H1 (cell line): ENCODE measurements at regions not wholly inside any gene's neighbourhood (a gene's known extent, or its start where the extent isn't known, plus 50 kb on each side); places are given as distances from the start of the nearest gene placed in this dataset.

ENCODE experiments used
- ASH2L ChIP-seq: fragments of 200-600, 300-600 bp; sonication (generic); IDR thresholded peaks from one replicate; pipeline ENCODE4 v1.7.1; 2017; ENCODE audit warnings: low read length
- BACH1 ChIP-seq: IDR thresholded peaks from 2 replicates; pipeline ENCODE4 v1.6.1; 2012; ENCODE audit warnings: low read length, improper control_type of control experiment
- BRCA1 ChIP-seq: IDR thresholded peaks from 2 replicates; pipeline ENCODE4 v1.6.1; 2012; ENCODE audit warnings: low read depth, low read length, improper control_type of control experiment
- CBX5 ChIP-seq: fragments of 300-800, 300-1000 bp; sonication (generic); IDR thresholded peaks from 2 replicates; pipeline ENCODE4 v1.7.1; 2016; ENCODE audit warnings: antibody characterized with exemption, low read length, low read depth
- CEBPB ChIP-seq: IDR thresholded peaks from 2 replicates; pipeline ENCODE4 v1.6.1; 2012; ENCODE audit warnings: low read depth, low read length
- CREB1 ChIP-seq: IDR thresholded peaks from 2 replicates; pipeline ENCODE4 v1.6.1; 2012; ENCODE audit warnings: inconsistent platforms
- CTBP2 ChIP-seq: IDR thresholded peaks from 2 replicates; pipeline ENCODE4 v1.7.0; 2011; ENCODE audit warnings: borderline replicate concordance, mild to moderate bottlenecking, moderate library complexity, mixed read lengths, low read length; ENCODE audit not compliant: insufficient read depth, insufficient read length
- EGR1 ChIP-seq: IDR thresholded peaks from 2 replicates; pipeline ENCODE4 v1.6.1; 2011; ENCODE audit warnings: low read depth, low read length, borderline replicate concordance
- GTF2F1 ChIP-seq: IDR thresholded peaks from 2 replicates; pipeline ENCODE4 v1.6.1; 2012; ENCODE audit warnings: low read depth, low read length, improper control_type of control experiment, borderline replicate concordance
- HDAC6 ChIP-seq: IDR thresholded peaks from one replicate; pipeline ENCODE4 v1.7.1; 2012; ENCODE audit warnings: low read depth, mild to moderate bottlenecking, inconsistent platforms, low read length, moderate library complexity
- NANOG ChIP-seq: IDR thresholded peaks from 2 replicates; pipeline ENCODE4 v1.6.1; 2011; ENCODE audit warnings: low read length, low read depth, mild to moderate bottlenecking, inconsistent platforms; ENCODE audit not compliant: insufficient read depth, poor library complexity, severe bottlenecking
- RNF2 ChIP-seq: fragments of 200-900, 300-1000 bp; sonication (generic); IDR thresholded peaks from 2 replicates; pipeline ENCODE4 v1.7.1; 2016; ENCODE audit warnings: borderline replicate concordance, low read depth, mild to moderate bottlenecking, antibody characterized with exemption, low read length; ENCODE audit not compliant: poor library complexity, severe bottlenecking; ENCODE audit errors: missing control alignments
- SIN3A ChIP-seq, 2 experiments: IDR thresholded peaks in 1 of 2; conservative IDR thresholded peaks in 1 of 2; 2 replicates each; pipeline ENCODE4 v1.6.1; 2011 to 2012; ENCODE audit warnings: low read length in 2 of 2, improper control_type of control experiment in 1 of 2, low read depth in 1 of 2, mild to moderate bottlenecking in 1 of 2
- SP2 ChIP-seq: IDR thresholded peaks from 2 replicates; pipeline ENCODE4 v1.6.1; 2012; ENCODE audit warnings: mild to moderate bottlenecking, low read length, inconsistent platforms
- SRF ChIP-seq: IDR thresholded peaks from 2 replicates; pipeline ENCODE4 v1.6.1; 2011; ENCODE audit warnings: mild to moderate bottlenecking, low read depth, low read length, moderate library complexity
- SUZ12 ChIP-seq: fragments of 200-600 bp; sonication (generic); IDR thresholded peaks from 2 replicates; pipeline ENCODE4 v1.6.1; 2012; ENCODE audit warnings: mild to moderate bottlenecking, inconsistent platforms, low read length, moderate library complexity, mixed read lengths
- TAF7 ChIP-seq: optimal IDR thresholded peaks from 2 replicates; pipeline ENCODE3; 2011; ENCODE audit warnings: low read depth, mild to moderate bottlenecking, inconsistent platforms, low read length, moderate library complexity, borderline replicate concordance
- TCF12 ChIP-seq: IDR thresholded peaks from 2 replicates; pipeline ENCODE4 v1.6.1; 2011; ENCODE audit warnings: low read depth, mild to moderate bottlenecking, low read length

GRCh38 chr14:39673734-39674133 is 241.5 kb upstream of the FBXO33 start (continued):
- no peak for TF ChIP-seq SP2
- no peak for TF ChIP-seq SRF
- TF ChIP-seq CTBP2: no peak
- no peak for TF ChIP-seq HDAC6
- TF ChIP-seq TCF12: no peak
- no peak for TF ChIP-seq BRCA1
- TF ChIP-seq SUZ12: no peak
- no peak for TF ChIP-seq EGR1
- TF ChIP-seq CREB1: no peak
- TF ChIP-seq GTF2F1: no peak
- TF ChIP-seq NANOG: peak; percentile 79
- no peak for TF ChIP-seq RNF2
- TF ChIP-seq ASH2L: no peak
- no peak for TF ChIP-seq SIN3A (conservative IDR thresholded peaks at IDR 0.05 in 1 of 2, IDR thresholded peaks at IDR 0.05 in 1 of 2; ENCODE audit: low read depth in 1 of 2, low read length in 2 of 2)
- no peak for TF ChIP-seq CEBPB
- TF ChIP-seq TAF7: no peak
- TF ChIP-seq CBX5: no peak
- TF ChIP-seq BACH1: no peak
- TF ChIP-seq, all 59 proteins: peak for 9
